K562 (cell line): ENCODE measurements at regions not wholly inside any gene's neighbourhood (a gene's known extent, or its start where the extent isn't known, plus 50 kb on each side); places are given as distances from the start of the nearest gene placed in this dataset.

Experiments used
- ATAC-seq: fragments of 200-7000 bp; cut with Tn5 transposase; 3 replicates; pipeline ENCODE4 v1.9.1; 2020; ENCODE audit warnings: moderate library complexity
- BruUV-seq: library from RNA; stranded (reverse); fragments of 400-500 nt; replicated peaks from 2 replicates; lab custom pipeline; 2021; lab: Mats Ljungman, UMichigan
- CTCF ChIA-PET: fragments of 300-600 bp; formaldehyde crosslinking; extraction: SDS; loops from one replicate; lab custom pipeline; 2021; ENCODE audit warnings: low intra/inter-chr PET ratio; lab: Yijun Ruan, JAX
- POLR2A ChIA-PET: fragments of 300-600, 350-650 bp; sonication (Branson Sonifier 250); formaldehyde crosslinking; extraction: SDS; loops from one replicate; lab custom pipeline; 2021; ENCODE audit warnings: antibody characterized with exemption, inconsistent platforms; lab: Yijun Ruan, JAX
- DNase-seq, 4 experiments: peaks; one replicate each; pipeline versions ENCODE4 v3.0.0 to v3.0.0-alpha.2; 2011 to 2018; ENCODE audit warnings: low spot score in 3 of 4, mixed read lengths in 3 of 4; ENCODE audit errors: extremely low read depth in 1 of 4
- FAIRE-seq: peaks from 2 replicates; lab custom pipeline; 2011; peaks lifted over from hg19 to GRCh38; lab: Jason Lieb, UNC
- H2AFZ ChIP-seq: 2 replicates; pipeline ENCODE4 v1.6.0; 2011; ENCODE audit warnings: low read depth, low read length, control low read depth, inconsistent platforms
- H3K27ac ChIP-seq: fragments of 200-600 bp; 3 replicates; pipeline ENCODE4 v1.8.0; 2011; ENCODE audit warnings: low read depth, mild to moderate bottlenecking, control low read depth, inconsistent platforms, low read length, moderate library complexity, mixed read lengths; ENCODE audit errors: extremely low read depth
- H3K27me3 ChIP-seq, 2 experiments: fragments of 300-600 bp in 1 of 2; 2 replicates in 1 of 2; 3 replicates in 1 of 2; pipeline versions ENCODE4 v1.6.0 to v1.8.0; 2011; ENCODE audit warnings: inconsistent platforms in 2 of 2, low read length in 2 of 2, mild to moderate bottlenecking in 1 of 2, mixed read lengths in 1 of 2, moderate library complexity in 1 of 2; ENCODE audit not compliant: control insufficient read depth in 2 of 2, insufficient read depth in 2 of 2
- H3K36me3 ChIP-seq: fragments of 300-600 bp; 3 replicates; pipeline ENCODE4 v1.8.0; 2011; ENCODE audit warnings: mild to moderate bottlenecking, low read length, inconsistent platforms; ENCODE audit not compliant: control insufficient read depth, insufficient read depth
- H3K4me1 ChIP-seq, 2 experiments: fragments of 200-600 bp in 1 of 2; replicated peaks in 1 of 2; 2 replicates in 1 of 2; 3 replicates in 1 of 2; pipeline versions ENCODE4 v1.5.1 to v1.8.0; 2011; ENCODE audit warnings: inconsistent platforms in 2 of 2, low read length in 2 of 2, mild to moderate bottlenecking in 1 of 2, mixed read lengths in 1 of 2, moderate library complexity in 1 of 2; ENCODE audit not compliant: control insufficient read depth in 2 of 2, insufficient read depth in 2 of 2
- H3K4me2 ChIP-seq: 2 replicates; pipeline ENCODE4 v1.6.1; 2011; ENCODE audit warnings: low read length, control low read depth, inconsistent platforms, mixed read lengths; ENCODE audit not compliant: insufficient read depth
- H3K4me3 ChIP-seq: fragments of 200-600 bp; sonication (generic), shearing (Covaris generic); 2 replicates; pipeline ENCODE4 v1.5.1; 2016; ENCODE audit warnings: control low read depth, inconsistent platforms
- H3K79me2 ChIP-seq: fragments of 200-600 bp; 3 replicates; pipeline ENCODE4 v1.8.0; 2011; ENCODE audit warnings: low read length, inconsistent platforms; ENCODE audit not compliant: control insufficient read depth, insufficient read depth
- H3K9ac ChIP-seq, 2 experiments: 2 replicates each; pipeline versions ENCODE4 v1.6.0 to v1.6.1; 2011; ENCODE audit warnings: low read depth in 2 of 2, low read length in 2 of 2, control low read depth in 1 of 2, inconsistent platforms in 1 of 2, mild to moderate bottlenecking in 1 of 2, mixed read lengths in 1 of 2; ENCODE audit not compliant: insufficient read depth in 1 of 2
- H3K9me1 ChIP-seq: one replicate; pipeline ENCODE4 v1.6.0; 2011; ENCODE audit warnings: inconsistent platforms, mild to moderate bottlenecking, low read length, moderate library complexity; ENCODE audit not compliant: control insufficient read depth, insufficient read depth
- H3K9me3 ChIP-seq: replicated peaks from 2 replicates; pipeline ENCODE4 v1.5.1; 2011; ENCODE audit warnings: low read depth, low read length, inconsistent platforms; ENCODE audit not compliant: control insufficient read depth, insufficient read depth
- H4K20me1 ChIP-seq: replicated peaks from 2 replicates; pipeline ENCODE4 v1.6.1; 2011; ENCODE audit warnings: low read length, inconsistent platforms, mixed read lengths; ENCODE audit not compliant: control insufficient read depth, insufficient read depth
- FOXM1 ChIP-seq, 2 experiments: fragments of 450-650 bp in 1 of 2; sonication (generic) in 1 of 2; formaldehyde crosslinking in 1 of 2; IDR thresholded peaks; 2 replicates each; pipeline versions ENCODE4 v1.6.1 to v1.9.0; 2017 to 2022; ENCODE audit warnings: low read depth in 2 of 2, mild to moderate bottlenecking in 2 of 2, missing genetic modification reagents in 1 of 2, moderate library complexity in 1 of 2
- HDAC2 ChIP-seq: fragments of 450-650 bp; IDR thresholded peaks from 2 replicates; pipeline ENCODE4 v1.6.1; 2016; ENCODE audit warnings: mild to moderate bottlenecking
- HMG20A ChIP-seq: fragments of 450-650 bp; formaldehyde crosslinking; conservative IDR thresholded peaks from 2 replicates; pipeline ENCODE4 v1.4.0; 2020; ENCODE audit warnings: mild to moderate bottlenecking, mixed read lengths
- HNRNPL ChIP-seq: fragments of 200-400 bp; formaldehyde crosslinking; IDR thresholded peaks from 2 replicates; pipeline ENCODE4 v1.6.1; 2017; ENCODE audit warnings: low read depth, mild to moderate bottlenecking, low read length
- L3MBTL2 ChIP-seq: fragments of 450-650 bp; IDR thresholded peaks from 2 replicates; pipeline ENCODE4 v1.6.1; 2016; ENCODE audit warnings: mild to moderate bottlenecking, moderate library complexity
- PHF21A ChIP-seq: fragments of 450-650 bp; IDR thresholded peaks from 2 replicates; pipeline ENCODE4 v1.6.1; 2017; ENCODE audit warnings: low read depth, borderline replicate concordance
- RBFOX2 ChIP-seq: fragments of 200-400 bp; formaldehyde crosslinking; IDR thresholded peaks from 2 replicates; pipeline ENCODE4 v1.6.1; 2017; ENCODE audit warnings: low read depth, mild to moderate bottlenecking, low read length, moderate library complexity
- SLC30A9 ChIP-seq: fragments of 250-450 bp; sonication (Bioruptor Pico); IDR thresholded peaks from 2 replicates; pipeline ENCODE4 v1.8.0; 2022; ENCODE audit warnings: mild to moderate bottlenecking, moderate library complexity
- SMARCE1 ChIP-seq: fragments of 450-650 bp; IDR thresholded peaks from 2 replicates; pipeline ENCODE4 v1.7.1; 2016; ENCODE audit warnings: mild to moderate bottlenecking
- SPI1 ChIP-seq: IDR thresholded peaks from 2 replicates; pipeline ENCODE4 v1.6.1; 2011; ENCODE audit warnings: low read depth, low read length, control low read depth, borderline replicate concordance
- TEAD1 ChIP-seq, 2 experiments: fragments of 450-650 bp in 1 of 2; sonication (generic) in 1 of 2; formaldehyde crosslinking; IDR thresholded peaks; 2 replicates each; pipeline versions ENCODE4 v1.4.0 to v1.8.0; 2020 to 2022; ENCODE audit warnings: mild to moderate bottlenecking in 2 of 2, missing genetic modification reagents in 1 of 2
- ZNF133 ChIP-seq: fragments of 250-450 bp; sonication (Bioruptor Pico); IDR thresholded peaks from 2 replicates; pipeline ENCODE4 v1.4.0; 2020; ENCODE audit warnings: mild to moderate bottlenecking
- ZNF584 ChIP-seq: fragments of 200-800 bp; sonication (Bioruptor generic); IDR thresholded peaks from 2 replicates; pipeline ENCODE4 v1.6.1; 2016; ENCODE audit warnings: low read depth, mild to moderate bottlenecking, missing genetic modification characterization, missing compliant biosample characterization
- ZNF778 ChIP-seq: fragments of 450-650 bp; formaldehyde crosslinking; IDR thresholded peaks from 2 replicates; pipeline ENCODE4 v1.4.0; 2020; ENCODE audit warnings: mild to moderate bottlenecking, moderate library complexity
- WGBS: fragments of 100-300 bp; shearing (Covaris generic); methylation state at CpG from one replicate; pipeline ENCODE4 v1.1.6; 2016; ENCODE audit warnings: low coverage, mixed read lengths; ENCODE audit not compliant: insufficient coverage; ENCODE audit errors: missing lambda C conversion rate; 5-methylcytosine and 5-hydroxymethylcytosine counted together
- in situ Hi-C: fragments of 300-500 bp; cut with MboI; formaldehyde crosslinking; loops from 4 replicates; pipeline ENCODE4 v1.15.0; 2018; ENCODE audit warnings: inconsistent platforms, mixed read lengths
- intact Hi-C: fragments of 100-400 bp; cut with micrococcal nuclease; formaldehyde crosslinking; loops from 2 replicates; pipeline ENCODE4 v1.14.2; 2022
- TF ChIP-seq, protein P1 (sequence below): fragments of 250-450 bp; sonication (Bioruptor Pico); IDR thresholded peaks from 2 replicates; pipeline ENCODE4 v1.4.0; 2020; ENCODE audit warnings: mild to moderate bottlenecking
- TF ChIP-seq, protein P2 (sequence below): sonication (generic); formaldehyde crosslinking; IDR thresholded peaks from 2 replicates; pipeline ENCODE4 v1.8.1; 2022; ENCODE audit warnings: missing genetic modification reagents

DNA sequence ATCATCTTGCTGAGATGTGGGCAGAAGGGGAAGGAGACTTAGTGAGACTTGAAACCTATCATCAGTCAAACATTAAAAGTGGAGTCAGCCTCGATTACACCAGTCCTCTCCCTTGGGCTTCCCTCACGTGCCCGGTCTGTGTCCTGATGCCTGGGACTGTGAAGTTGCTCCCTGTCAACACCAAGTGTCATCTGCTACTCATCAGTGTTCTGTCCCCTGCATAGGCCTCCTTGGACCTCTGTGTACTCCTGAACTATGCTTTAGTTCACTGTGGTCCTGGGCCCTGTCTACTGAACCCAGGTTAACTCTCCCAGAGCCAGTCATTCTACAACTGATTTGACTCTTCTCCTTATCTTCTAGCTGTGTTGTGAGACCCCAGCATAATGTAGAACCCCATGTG is 506.3 kb downstream of the TYW1 start:
- Histone ChIP-seq H3K9me3 (no peaks in the 10 kb centered on the region), H3K27me3 (no peaks in the 10 kb centered on the region), H3K9ac (no peak overlapping the region), H3K79me2 (no peaks in the 10 kb centered on the region), H2AFZ (no peak overlapping the region), H4K20me1 (0 out of 2 replicates have a peak, but pooled peaks cover 4% of the 10 kb centered on the region), H3K4me2 (no peak overlapping the region), H3K4me1 (no peaks in the 10 kb centered on the region), H3K27ac (no peak overlapping the region), H3K9me1 (no peaks in the 10 kb centered on the region)
- 0% methylated on average over 3 of the region's 3 CpGs for WGBS
- no peak for FAIRE-seq
- ATAC-seq = no peak
- in situ Hi-C loops (no loop called here), intact Hi-C loops (no loop called here)
- CTCF ChIA-PET = no interaction called here
- BruUV-seq = no TSS peak
- DNase-seq = no peak
- POLR2A ChIA-PET = no interaction called here
- TF ChIP-seq ZNF584 (CRISPR knock-in tag) (no peak), SMARCE1 (no peak), HDAC2 (no peak), L3MBTL2 (no peak)
- TF ChIP-seq, all 486 proteins: peak for 0
- H3K4me3 ChIP-seq = no peak overlapping the region
- no peaks in the 10 kb centered on the region for H3K36me3 ChIP-seq

DNA sequence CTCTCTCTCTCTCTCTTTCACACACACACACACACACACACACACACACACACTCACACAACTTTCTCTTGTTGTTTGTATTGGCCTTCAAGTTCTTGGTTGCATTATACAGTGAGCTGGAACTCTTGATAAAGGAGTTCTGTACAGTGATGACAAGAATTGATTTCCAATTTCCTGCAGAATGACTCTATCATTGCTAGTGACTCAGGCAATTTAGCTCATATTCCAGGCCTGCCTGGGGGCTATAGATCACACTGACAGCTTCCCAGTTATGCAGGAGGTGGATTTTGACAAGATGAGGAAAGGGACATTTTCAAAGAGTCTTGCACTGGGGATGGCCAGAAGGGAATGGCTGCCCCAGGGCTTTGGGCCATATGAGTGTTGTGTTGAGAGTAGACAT is 508.8 kb downstream of the TYW1 start:
- ATAC-seq = no peak
- Histone ChIP-seq H2AFZ (no peak overlapping the region), H3K27me3 (no peaks in the 10 kb centered on the region), H3K9me3 (no peaks in the 10 kb centered on the region), H3K9me1 (no peaks in the 10 kb centered on the region), H3K27ac (no peak overlapping the region), H3K4me2 (no peak overlapping the region), H3K79me2 (no peaks in the 10 kb centered on the region), H4K20me1 (0 out of 2 replicates have a peak, but pooled peaks cover 4% of the 10 kb centered on the region), H3K4me3 (no peak overlapping the region), H3K4me1 (no peaks in the 10 kb centered on the region), H3K9ac (no peak overlapping the region), H3K36me3 (no peaks in the 10 kb centered on the region)
- BruUV-seq = no TSS peak
- CTCF ChIA-PET = no interaction called here
- FAIRE-seq = no peak
- DNase-seq = no peak
- in situ Hi-C loops (no loop called here), intact Hi-C loops (no loop called here)
- POLR2A ChIA-PET = no interaction called here
- TF ChIP-seq, protein P1, sequence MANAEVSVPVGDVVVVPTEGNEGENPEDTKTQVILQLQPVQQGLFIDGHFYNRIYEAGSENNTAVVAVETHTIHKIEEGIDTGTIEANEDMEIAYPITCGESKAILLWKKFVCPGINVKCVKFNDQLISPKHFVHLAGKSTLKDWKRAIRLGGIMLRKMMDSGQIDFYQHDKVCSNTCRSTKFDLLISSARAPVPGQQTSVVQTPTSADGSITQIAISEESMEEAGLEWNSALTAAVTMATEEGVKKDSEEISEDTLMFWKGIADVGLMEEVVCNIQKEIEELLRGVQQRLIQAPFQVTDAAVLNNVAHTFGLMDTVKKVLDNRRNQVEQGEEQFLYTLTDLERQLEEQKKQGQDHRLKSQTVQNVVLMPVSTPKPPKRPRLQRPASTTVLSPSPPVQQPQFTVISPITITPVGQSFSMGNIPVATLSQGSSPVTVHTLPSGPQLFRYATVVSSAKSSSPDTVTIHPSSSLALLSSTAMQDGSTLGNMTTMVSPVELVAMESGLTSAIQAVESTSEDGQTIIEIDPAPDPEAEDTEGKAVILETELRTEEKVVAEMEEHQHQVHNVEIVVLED (CRISPR knock-in tag) = no peak
- TF ChIP-seq HMG20A (CRISPR knock-in tag) (no peak), HNRNPL (no peak), SPI1 (no peak), TEAD1 (CRISPR knock-in tag; IDR thresholded peaks at IDR 0.05) (no peak), RBFOX2 (no peak), FOXM1 (IDR thresholded peaks at IDR 0.05; ENCODE audit: low read depth) (no peak), FOXM1 (CRISPR knock-in tag; IDR thresholded peaks at IDR 0.05; ENCODE audit: low read depth) (no peak), PHF21A (no peak), ZNF133 (CRISPR knock-in tag) (no peak), ZNF778 (CRISPR knock-in tag) (no peak), SLC30A9 (CRISPR knock-in tag) (no peak)
- TF ChIP-seq, protein P2, sequence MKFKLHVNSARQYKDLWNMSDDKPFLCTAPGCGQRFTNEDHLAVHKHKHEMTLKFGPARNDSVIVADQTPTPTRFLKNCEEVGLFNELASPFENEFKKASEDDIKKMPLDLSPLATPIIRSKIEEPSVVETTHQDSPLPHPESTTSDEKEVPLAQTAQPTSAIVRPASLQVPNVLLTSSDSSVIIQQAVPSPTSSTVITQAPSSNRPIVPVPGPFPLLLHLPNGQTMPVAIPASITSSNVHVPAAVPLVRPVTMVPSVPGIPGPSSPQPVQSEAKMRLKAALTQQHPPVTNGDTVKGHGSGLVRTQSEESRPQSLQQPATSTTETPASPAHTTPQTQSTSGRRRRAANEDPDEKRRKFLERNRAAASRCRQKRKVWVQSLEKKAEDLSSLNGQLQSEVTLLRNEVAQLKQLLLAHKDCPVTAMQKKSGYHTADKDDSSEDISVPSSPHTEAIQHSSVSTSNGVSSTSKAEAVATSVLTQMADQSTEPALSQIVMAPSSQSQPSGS (CRISPR knock-in tag) = no peak
